GM12874 (cell line): ENCODE measurements at regions not wholly inside any gene's neighbourhood (a gene's known extent, or its start where the extent isn't known, plus 50 kb on each side); places are given as distances from the start of the nearest gene placed in this dataset.

Experiments
- CTCF ChIP-seq: IDR thresholded peaks from 2 replicates; pipeline ENCODE4 v1.5.1; 2011; ENCODE audit warnings: low read depth, mild to moderate bottlenecking, control low read depth, low read length, moderate library complexity; ENCODE audit not compliant: insufficient read depth

GRCh38 chr2:78023356-78023755 is 501.2 kb upstream of the LRRTM4 start:
- TF ChIP-seq CTCF = no peak

DNA sequence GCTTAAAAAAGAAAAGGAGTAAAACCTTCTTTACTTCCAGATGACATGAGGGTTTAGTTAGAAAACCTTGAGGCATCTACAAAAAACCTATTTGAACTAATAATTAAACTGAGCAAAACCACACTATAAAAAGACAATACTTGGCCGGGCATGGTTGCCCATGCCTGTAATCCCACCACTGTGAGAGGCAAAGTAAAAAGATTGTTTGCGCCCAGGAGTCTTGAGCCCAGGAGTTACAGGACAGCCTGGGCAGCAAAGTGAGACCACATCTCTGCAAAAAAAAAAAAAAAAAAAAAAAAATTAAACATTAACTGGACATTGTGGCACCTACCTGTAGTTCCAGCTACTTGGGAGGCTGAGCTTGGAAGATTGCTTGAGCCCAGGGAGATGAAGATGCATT is 502.8 kb upstream of the LRRTM4 start:
- no peak for TF ChIP-seq CTCF

DNA sequence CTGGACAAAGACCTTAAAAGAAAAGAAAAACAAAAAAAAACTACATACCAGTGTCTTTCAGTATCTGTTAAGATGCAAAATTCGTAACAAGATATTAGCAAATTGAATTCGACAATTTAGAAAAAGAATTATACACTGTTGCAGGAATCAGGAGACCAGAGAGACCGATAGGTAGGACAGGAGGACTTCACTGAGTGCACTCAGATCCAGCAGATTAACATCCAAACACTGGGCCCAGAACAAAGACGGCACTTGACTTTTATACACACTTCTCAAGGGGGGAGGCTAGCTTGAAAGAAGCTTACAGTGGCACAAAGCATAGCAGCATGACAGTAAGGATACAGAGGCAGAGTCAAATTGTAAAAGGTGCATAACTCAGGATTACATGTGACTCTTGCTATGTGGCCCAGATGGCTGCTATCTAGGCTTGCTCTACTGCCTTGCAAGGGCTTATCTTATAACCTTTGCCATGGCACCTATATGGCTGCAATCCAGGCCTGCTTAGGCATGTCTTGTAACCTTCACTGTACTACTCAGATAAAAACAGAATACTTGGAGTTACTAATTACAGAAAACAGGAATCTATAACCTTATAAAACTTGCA is 507.3 kb upstream of the LRRTM4 start:
- no peak for TF ChIP-seq CTCF

DNA sequence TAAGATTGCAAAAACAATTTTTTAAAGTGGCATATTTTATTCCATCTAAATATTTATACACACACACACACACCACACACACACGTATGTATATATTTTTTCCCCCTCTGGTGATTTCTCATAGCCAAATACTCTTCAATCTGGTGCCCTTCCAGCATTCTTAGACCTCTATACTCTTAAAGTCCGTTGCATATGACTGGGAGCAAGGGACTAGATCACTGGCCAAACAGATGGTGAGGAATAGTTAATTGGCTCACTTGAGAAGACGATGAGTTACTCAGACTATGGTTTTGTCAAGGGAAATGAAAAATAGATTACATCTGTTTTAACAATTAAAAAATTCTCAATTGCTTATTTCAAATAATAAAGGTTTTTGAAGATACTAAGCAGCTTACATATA is 512.5 kb upstream of the LRRTM4 start:
- TF ChIP-seq CTCF = no peak

- no peak for TF ChIP-seq CTCF
Observed at GRCh38 chr2:78035804-78036203, 513.6 kb upstream of the LRRTM4 start.

- TF ChIP-seq CTCF = no peak
Observed at GRCh38 chr2:78051480-78051879, 529.3 kb upstream of the LRRTM4 start.

GRCh38 chr2:78056976-78057375 is 534.8 kb upstream of the LRRTM4 start:
- no peak for TF ChIP-seq CTCF
